HG02763 (cell line): ENCODE measurements at regions not wholly inside any gene's neighbourhood (a gene's known extent, or its start where the extent isn't known, plus 50 kb on each side); places are given as distances from the start of the nearest gene placed in this dataset.

Source experiments
- ATAC-seq: cut with Tn5 transposase; IDR thresholded peaks from one replicate; pipeline ENCODE4 v1.9.1; 2021; ENCODE audit warnings: mild to moderate bottlenecking, moderate library complexity; ENCODE audit not compliant: unreplicated experiment

GRCh38 chr22:49554296-49554625, 273.4 kb downstream of the BRD1 start:
- no peak for ATAC-seq

DNA sequence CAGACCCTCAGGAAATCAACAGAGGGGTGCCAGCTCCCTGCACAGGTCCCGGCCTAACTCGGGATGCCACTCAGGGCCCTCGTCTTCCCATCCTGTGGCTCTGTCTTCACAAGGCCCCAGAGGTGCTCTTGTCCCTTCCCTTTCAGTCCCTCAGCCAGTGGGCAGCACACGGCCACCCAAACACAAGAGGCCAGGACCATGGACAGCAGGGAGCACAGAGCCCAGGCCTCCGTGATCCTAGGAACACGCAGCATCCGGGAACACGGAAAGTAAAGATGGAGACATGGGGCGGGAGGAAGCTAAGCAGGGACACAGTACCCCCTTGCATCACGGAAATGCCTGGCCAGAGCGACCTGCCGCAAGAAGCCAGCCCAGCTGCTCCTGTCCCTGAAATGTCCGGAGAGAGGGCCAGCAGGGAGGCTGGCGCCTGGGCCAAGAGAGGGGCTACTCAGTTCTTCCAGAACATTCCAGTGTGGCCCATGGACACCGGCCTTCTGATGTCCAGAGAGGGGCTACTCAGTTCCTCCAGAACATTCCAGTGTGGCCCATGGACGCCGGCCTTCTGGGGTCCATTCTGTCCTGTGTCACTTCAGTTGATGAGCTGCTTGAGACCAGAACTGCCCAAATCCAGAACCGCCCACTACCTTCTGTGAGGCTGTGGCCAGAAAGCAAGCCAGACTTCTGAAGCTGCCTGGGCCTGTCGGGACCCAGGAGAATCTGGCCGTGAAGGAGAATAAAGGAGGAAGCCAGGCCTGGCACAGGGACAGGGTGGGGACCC, 274.0 kb downstream of the BRD1 start:
- no peak for ATAC-seq

DNA sequence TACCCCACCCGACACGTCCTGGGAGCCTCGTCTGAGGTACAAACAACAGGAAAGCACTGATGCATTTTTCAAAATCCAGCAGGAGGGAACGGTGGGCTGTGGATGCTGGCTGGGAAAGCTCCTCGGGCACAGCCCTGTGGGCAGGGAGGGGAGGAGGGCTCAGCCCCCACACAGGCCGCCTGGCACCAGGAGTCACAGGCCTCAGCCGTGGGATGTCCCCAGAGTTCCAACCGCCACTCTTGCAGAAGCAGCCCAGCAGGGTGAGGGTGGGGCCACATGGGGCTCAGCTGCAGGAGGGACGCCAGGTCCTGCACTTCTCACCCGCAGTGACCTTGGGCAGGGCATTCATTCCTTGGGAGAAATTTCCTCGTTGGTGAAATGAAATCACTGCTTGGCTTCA, 274.6 kb downstream of the BRD1 start:
- ATAC-seq: no peak

- no peak for ATAC-seq
Observed at GRCh38 chr22:49551897-49552614, 275.6 kb downstream of the BRD1 start.

- ATAC-seq: no peak
Observed at GRCh38 chr22:49551446-49551845, 276.2 kb downstream of the BRD1 start.

DNA sequence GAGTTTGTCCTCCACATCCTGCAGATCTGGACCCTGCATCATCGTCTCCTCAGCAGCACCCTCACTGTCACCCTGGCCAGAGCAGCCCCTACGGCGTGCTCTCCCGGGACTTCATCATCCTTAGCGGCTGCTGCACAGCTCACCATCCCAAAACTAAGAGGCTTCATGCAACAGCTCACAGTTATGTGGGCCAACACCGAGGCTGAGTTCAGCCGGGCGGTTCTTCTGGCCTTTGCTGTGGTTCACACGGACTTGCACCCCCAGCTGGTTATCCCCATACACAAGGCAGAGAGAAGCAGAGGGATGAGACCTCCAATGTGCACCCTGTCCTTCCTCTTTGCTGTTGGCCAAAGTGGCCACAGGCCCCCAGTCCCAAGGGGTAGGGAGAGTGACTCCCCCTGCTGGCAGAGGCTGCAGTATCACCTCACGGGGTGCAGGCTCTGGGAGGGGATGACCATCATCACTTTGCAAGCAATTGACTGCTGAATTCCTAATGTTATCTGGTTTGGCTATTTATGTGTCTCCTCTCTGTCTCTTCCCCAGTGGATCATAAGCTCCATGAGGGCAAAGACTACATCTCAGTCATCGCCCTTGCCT, 276.8 kb downstream of the BRD1 start:
- no peak for ATAC-seq

GRCh38 chr22:49550141-49550430, 277.6 kb downstream of the BRD1 start:
- ATAC-seq: no peak

- ATAC-seq: no peak
Observed at GRCh38 chr22:49549256-49550140, 278.2 kb downstream of the BRD1 start.

DNA sequence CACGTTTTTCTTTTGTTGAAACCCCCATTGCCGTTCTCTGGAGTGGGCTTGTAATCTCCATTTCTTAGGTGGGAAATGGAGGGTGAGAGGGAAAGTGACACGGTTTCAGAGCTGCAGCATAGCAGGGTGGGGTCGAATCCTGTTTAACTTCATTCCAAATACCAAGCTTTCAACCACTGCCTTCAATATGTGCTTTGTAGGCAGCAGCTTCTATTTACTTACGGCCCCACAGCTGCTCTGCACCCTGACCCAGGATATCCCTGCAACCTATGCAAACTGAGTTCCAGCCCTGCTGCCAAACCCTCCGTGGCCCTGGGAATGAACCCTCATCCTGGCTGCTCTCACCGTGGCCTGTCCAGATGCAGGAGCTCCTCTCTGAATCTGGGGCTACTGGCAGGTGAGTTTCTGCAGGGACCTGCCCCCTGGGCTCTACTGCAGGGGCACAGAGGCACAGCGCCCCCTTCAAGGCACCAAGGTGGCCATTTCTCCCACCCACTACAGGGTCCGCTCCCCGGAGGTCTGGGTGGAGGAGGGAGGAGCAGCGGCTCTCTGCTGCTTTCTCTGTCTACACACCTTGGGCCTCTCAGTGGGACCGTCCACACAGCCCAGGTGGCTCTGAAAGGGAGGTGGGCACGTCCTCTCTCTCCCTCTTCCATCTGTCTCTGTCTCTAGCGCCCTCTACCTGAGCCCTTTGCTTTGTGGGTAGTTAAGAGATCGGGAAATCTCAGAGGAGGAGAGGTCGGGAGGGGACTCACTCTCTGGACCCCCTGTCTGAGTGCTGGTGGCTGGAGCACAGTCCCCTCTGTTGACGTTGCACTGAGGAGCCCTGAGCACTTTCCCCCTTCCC, 279.1 kb downstream of the BRD1 start:
- ATAC-seq: no peak

DNA sequence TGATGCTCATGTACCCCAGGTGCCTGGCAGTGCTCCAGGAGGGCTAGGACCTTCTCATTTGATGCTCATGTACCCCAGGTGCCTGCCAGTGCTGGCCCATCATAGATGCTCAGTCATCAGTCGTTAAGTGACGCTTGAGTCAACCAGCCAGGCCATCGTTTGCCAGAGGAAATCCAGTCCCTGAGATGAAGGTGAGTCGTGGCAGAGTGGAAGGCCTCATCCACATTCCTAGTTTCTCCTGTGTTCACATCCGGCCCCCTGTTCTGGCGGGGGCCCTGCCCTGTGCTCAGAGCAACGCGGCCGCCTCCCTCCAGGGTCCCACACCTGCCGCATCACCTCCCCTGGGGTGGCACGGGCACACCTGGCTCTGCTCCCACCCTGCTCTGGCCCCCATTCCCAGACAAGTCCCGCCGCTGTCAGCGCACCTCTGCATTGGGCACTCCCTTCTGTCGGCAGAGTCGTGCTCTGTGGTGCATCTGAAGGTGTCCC, 279.9 kb downstream of the BRD1 start:
- no peak for ATAC-seq

DNA sequence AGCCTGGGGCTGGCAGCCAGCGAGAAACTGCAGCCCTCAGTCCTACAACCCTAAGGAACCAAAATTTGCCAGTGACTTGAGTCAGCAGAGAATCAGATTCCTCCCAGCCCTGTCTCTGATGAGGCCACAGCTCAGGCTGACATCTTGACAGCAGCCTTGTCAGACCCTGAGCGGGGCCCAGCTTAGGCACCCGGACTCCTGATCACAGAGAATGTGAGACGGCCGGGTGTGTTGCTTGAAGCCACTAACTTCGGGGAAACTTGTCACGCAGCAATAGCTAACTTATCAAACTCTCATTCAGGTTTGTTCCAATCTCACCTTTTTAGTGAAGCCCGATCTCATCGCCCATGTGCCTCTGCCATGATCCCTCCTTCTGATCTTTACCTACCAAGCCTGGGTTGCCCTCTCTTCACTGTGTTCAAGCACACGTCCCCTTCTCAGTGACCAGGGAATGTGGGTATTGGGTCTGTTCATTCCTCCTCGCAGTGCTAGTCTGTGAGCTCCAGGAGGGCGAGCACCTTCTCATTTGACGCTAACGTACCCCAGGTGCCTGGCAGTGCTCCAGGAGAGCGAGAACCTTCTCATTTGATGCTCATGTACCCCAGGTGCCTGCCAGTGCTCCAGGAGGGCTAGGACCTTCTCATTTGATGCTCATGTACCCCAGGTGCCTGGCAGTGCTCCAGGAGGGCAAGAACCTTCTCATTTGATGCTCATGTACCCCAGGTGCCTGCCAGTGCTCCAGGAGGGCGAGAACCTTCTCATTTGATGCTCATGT, 280.7 kb downstream of the BRD1 start:
- ATAC-seq: no peak

- ATAC-seq: no peak
Observed at GRCh38 chr22:49545606-49546005, 282.1 kb downstream of the BRD1 start.

DNA sequence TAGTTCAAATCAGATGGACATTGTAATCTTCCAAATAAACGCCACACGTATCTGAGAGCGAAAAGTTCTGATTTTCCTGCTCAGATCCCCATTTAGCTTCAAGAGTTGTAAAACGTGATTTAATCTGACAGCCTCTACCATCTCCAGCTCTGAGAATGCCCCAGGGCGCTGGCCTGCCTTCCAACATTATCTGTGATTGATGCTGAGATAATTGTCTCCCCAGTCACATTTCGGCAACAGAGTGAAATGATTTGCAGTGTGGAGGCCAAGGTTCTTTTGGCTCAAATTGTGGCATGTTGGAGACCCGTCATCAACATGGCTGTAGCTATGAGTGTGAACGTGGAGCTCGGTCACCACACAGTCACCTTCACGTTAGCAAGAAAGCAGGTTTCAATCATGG, 283.4 kb downstream of the BRD1 start:
- ATAC-seq: no peak

- no peak for ATAC-seq
Observed at GRCh38 chr22:49543876-49544275, 283.8 kb downstream of the BRD1 start.

GRCh38 chr22:49541693-49542230, 285.9 kb downstream of the BRD1 start:
- ATAC-seq: no peak

DNA sequence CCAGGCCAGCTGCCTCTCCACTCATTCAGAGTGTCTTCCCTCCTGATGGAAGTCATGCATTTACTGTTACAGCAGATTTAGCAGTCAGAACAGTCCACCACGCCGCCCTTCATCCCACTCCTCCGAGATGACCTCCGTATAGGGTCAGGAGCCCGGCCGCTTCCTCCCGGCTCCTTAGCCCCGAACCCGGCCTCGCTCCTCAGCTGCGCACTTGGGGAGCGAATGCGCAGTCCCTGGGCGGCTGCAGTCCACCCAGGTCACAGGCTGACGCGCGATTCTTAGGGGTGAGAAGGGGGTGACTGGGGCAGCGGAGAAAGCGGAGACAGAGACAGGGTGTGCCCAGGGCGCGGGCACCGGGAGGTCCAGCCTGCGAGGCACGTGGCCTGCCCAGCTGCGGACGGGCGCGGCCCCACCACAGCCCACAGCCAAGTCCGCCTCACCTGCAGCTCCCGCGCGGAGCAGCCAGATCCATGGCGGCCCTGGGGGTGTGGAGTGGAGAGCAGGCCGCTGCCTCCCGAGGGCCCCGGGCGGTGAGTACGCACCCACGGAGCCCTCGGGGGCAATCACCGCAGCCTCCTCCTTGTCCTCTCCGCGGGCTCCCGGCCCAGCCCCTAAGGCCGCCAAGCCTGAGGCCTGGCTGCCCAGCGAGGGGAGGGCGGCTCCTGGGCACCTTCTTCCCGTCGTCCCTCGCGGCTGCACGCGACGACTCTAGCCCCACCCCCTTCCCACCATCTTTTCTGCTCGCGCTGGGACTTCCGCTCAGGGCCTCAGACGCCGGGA, 286.6 kb downstream of the BRD1 start:
- ATAC-seq: no peak

GRCh38 chr22:49540084-49540912, 287.4 kb downstream of the BRD1 start:
- no peak for ATAC-seq

DNA sequence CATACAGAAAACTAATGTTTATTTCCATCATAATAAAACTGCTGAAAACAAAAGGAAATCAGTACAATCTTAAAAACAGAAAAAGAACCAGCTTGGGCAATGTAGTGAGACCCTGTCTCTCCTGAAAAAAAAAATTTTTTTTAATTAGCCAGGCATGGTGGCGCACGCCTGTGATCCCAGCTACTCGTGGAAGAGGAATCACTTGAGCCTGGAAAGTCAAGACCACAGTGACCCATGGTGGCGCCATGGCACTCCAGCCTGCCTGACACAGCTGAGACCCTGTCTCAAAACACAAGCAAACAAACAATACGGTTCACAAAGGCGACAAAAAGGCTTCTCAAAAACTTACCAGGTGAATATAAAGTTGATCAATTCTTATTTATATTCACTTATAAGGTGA, 289.7 kb downstream of the BRD1 start:
- ATAC-seq: no peak
